ENCODE measurements at regions not wholly inside any gene's neighbourhood (a gene's known extent, or its start where the extent isn't known, plus 50 kb on each side); places are given as distances from the start of the nearest gene placed in this dataset.
A peak's percentile ranks its signal among the peaks of the same experiment; 100 is the strongest.
"Not testable (repeated sequence)": the region's sequence is repeated elsewhere in the genome, so short reads cannot be mapped to it uniquely, and the experiment has no call there.

GRCh38 chr14:100421756-100422470 lies 98.8 kb downstream of the SLC25A47 start:
- DNase-seq (ENCODE audit: low spot score) = no peak

- peak; percentile 48 for DNase-seq (ENCODE audit: low spot score)
Observed at GRCh38 chr14:100422556-100423316, 99.6 kb downstream of the SLC25A47 start.

- no peak for DNase-seq (ENCODE audit: low spot score)
Observed at GRCh38 chr14:100423317-100424010, 100.3 kb downstream of the SLC25A47 start.

- DNase-seq (ENCODE audit: low spot score) = no peak
Observed at GRCh38 chr14:100424504-100425428, 101.6 kb downstream of the SLC25A47 start.

- no peak for DNase-seq (ENCODE audit: low spot score)
Observed at GRCh38 chr14:100425429-100425827, 102.3 kb downstream of the SLC25A47 start.

- DNase-seq (ENCODE audit: low spot score) = no peak
Observed at GRCh38 chr14:100426314-100426713, 103.2 kb downstream of the SLC25A47 start.

- no peak for DNase-seq (ENCODE audit: low spot score)
Observed at GRCh38 chr14:100427166-100427565, 104.0 kb downstream of the SLC25A47 start.

- DNase-seq (ENCODE audit: low spot score) = peak; percentile 55
Observed at GRCh38 chr14:100428727-100429126, 105.6 kb downstream of the SLC25A47 start.

DNA sequence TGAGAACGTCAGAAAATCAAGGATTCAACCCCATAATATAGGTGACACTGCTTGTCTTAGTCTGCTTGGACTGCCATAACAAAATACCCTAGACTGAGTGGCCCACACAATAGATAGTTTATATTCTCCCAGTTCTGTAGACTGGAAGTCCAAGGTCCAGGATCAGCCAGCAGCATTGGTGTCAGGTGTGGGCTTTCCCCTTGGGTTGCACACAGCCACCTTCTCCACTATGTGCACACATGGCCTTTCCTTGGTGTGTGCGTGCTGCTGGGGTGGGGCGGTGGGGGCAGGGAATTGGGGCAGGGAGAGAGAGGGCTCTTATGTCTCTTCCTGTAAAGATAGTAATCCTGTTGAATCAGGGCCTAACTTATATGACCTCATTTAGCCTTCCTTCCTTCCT lies 106.4 kb downstream of the SLC25A47 start:
- DNase-seq (ENCODE audit: low spot score) = no peak

DNA sequence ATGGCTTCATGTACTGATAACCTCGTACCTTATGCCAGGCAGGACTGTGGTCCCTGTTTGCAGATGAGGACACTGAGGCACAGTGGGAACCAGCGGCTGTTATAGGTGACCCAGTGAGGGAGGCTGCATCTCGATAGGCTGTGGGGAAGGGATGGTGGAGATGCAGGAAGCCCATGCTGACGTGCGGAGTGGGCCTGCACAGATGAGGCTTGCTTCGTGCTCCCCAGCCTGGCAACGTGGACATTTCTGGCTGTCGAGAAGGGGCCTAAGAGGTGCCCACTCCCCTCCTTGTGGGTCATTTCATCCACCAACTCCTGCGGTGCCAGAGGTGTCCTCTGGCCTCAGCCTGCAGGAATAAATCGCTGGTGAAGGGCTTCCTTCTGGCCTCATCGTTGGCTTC lies 107.4 kb downstream of the SLC25A47 start:
- DNase-seq (ENCODE audit: low spot score) = no peak

DNA sequence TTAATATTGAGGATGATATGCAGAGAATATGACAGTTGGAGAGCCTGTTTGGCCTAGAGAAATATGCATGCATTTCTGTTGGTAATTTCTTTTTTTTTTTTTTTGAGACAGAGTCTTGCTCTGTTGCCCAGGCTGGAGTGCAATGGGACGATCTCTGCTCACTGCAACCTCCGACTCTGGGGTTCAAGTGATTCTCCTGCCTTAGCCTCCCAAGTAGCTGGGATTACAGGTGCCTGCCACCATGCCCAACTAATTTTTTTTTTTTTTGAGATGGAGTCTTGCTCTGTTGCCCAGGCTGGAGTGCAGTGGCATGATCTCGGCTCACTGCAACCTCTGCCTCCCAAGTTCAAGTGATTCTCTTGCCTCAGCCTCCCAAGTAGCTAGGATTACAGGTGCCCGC lies 108.3 kb downstream of the SLC25A47 start:
- DNase-seq (ENCODE audit: low spot score) = not testable (repeated sequence)

DNA sequence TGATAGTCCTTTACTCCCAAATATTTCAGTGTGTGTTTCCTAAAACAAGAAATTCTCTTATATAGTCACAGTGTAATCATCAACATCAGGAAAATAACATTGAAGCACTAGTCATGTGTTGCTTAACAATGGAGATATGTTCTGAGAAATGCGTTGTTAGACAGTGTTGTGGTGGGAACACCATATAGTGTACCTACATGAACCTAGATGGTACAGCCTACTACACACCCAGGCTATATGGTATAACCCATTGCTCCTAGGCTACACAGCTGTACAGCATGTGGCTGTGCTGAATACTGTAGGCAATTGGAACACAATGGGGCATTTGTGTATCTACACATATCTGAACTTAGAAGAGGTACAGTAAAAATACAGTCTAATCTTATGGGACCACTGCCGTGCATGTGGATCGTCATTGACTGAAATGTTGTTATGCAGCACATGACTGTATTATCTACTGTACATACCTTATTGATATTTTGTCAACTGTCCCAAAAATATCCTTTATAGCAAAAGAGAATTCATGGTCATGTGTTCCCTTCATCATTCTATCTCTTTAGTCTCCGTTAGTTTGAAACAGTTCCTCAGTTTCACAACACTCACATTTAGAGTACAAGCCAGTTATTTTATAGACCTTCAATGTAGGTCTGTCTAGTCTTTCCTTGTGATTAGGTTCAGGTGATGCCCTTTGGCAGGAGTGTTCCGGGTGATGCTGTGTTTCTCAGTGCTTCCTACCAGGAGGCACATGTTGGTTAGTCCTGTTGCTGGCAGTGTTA lies 109.7 kb downstream of the SLC25A47 start:
- DNase-seq (ENCODE audit: low spot score) = no peak

DNA sequence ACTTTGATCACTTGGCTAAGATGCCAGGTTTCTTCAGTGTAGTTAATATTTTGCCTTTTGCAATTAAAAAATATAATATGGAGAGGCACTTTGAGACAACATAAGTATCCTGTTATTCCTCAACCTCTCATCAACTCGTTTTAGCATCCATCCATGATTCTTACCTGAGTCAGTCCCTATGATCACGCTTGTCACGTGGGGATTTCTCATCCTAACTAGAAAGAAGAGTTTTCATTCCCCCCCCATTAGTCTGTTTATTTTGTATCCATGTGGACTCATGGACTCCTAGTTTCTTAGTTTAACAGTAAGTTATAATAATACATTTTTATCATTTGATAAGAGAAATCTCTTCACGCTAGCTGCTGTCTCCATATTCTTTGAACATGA lies 110.3 kb downstream of the SLC25A47 start:
- no peak for DNase-seq (ENCODE audit: low spot score)

GRCh38 chr14:100434033-100434601 lies 111.0 kb downstream of the SLC25A47 start:
- no peak for DNase-seq (ENCODE audit: low spot score)

GRCh38 chr14:100434911-100435438 lies 111.8 kb downstream of the SLC25A47 start:
- no peak for DNase-seq (ENCODE audit: low spot score)

- DNase-seq (ENCODE audit: low spot score) = no peak
Observed at GRCh38 chr14:100435459-100435858, 112.3 kb downstream of the SLC25A47 start.

GRCh38 chr14:100436745-100437406 lies 113.7 kb downstream of the SLC25A47 start:
- DNase-seq (ENCODE audit: low spot score) = no peak

GRCh38 chr14:100438271-100438670 lies 115.1 kb downstream of the SLC25A47 start:
- no peak for DNase-seq (ENCODE audit: low spot score)

- DNase-seq (ENCODE audit: low spot score) = peak; percentile 86
Observed at GRCh38 chr14:100438678-100439592, 115.8 kb downstream of the SLC25A47 start.

Data from AG20443 (cell line).